ENCODE measurements at regions not wholly inside any gene's neighbourhood (a gene's known extent, or its start where the extent isn't known, plus 50 kb on each side); places are given as distances from the start of the nearest gene placed in this dataset.

DNA sequence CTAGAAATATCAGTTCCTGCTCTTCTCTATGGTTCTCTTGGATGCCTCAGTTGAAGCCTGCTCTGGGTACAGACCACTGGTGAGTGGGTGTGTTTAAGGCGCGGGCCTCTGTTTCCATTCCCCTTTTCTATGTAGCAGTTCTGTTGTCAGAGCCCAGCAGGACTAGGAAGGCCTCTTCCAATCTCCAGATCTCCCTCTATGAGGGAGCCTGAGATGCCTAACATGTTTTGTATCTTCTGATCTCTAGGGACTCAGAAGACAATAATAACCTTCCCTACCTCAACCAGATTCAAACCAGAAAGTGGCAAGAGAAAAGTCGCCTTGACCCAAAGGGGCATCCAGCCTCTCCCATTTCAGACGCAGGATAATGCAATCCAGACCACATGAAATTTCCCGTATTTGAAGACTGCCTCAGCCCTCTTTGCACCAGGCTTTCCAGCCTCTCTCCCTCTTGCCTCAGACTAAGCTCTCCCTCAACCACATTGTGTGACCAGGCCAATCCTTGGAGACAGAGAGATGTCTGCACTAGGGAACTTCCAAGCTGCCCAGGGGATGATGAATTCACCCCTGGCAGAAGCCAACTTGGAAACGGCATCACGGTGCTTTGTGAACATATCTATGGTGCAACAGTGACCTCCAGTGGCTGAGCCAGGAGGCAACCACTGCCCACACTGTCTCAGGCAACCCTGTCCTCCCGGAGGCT lies 150.1 kb upstream of the UBASH3B start:
- H3K4me1 ChIP-seq (ENCODE audit: control insufficient read depth in 3 of 3, insufficient read depth in 3 of 3, low read length in 3 of 3) = peaks cover 5 to 7% (median 6%) of the 10 kb centered on the region in 3 donors
- H3K9me3 ChIP-seq (ENCODE audit: control insufficient read depth in 3 of 3, low read length in 3 of 3) = no peaks in the 10 kb centered on the region
- peak overlapping the region in 1 of 3 donors; percentile 8 for H3K4me3 ChIP-seq (ENCODE audit: low read length in 3 of 3)
- H3K27ac ChIP-seq (ENCODE audit: low read depth, low read length) = peak overlapping the region; percentile 19
- H3K36me3 ChIP-seq (ENCODE audit: control insufficient read depth in 3 of 3, insufficient read depth in 3 of 3, low read length in 3 of 3) = no peaks in the 10 kb centered on the region
- no peak overlapping the region for H3K9ac ChIP-seq (ENCODE audit: low read depth in 1 of 3, low read length in 3 of 3)
- H3K27me3 ChIP-seq (ENCODE audit: control insufficient read depth in 3 of 3, insufficient read depth in 3 of 3, low read length in 3 of 3) = peaks cover 0 to 3% (median 0%) of the 10 kb centered on the region in 3 donors

- H3K27me3 ChIP-seq (ENCODE audit: control insufficient read depth in 3 of 3, insufficient read depth in 3 of 3, low read length in 3 of 3) = no peaks in the 10 kb centered on the region
- H3K4me3 ChIP-seq (ENCODE audit: low read length in 3 of 3) = no peak overlapping the region
- peaks cover 3 to 14% (median 6%) of the 10 kb centered on the region in 3 donors for H3K4me1 ChIP-seq (ENCODE audit: control insufficient read depth in 3 of 3, insufficient read depth in 3 of 3, low read length in 3 of 3)
- no peaks in the 10 kb centered on the region for H3K9me3 ChIP-seq (ENCODE audit: control insufficient read depth in 3 of 3, low read length in 3 of 3)
- no peaks in the 10 kb centered on the region for H3K36me3 ChIP-seq (ENCODE audit: control insufficient read depth in 3 of 3, insufficient read depth in 3 of 3, low read length in 3 of 3)
- H3K9ac ChIP-seq (ENCODE audit: low read depth in 1 of 3, low read length in 3 of 3) = no peak overlapping the region
- peak overlapping the region; percentile 65 for H3K27ac ChIP-seq (ENCODE audit: low read depth, low read length)
These were observed 161.3 kb upstream of the UBASH3B start for GRCh38 chr11:122494221-122494620.

DNA sequence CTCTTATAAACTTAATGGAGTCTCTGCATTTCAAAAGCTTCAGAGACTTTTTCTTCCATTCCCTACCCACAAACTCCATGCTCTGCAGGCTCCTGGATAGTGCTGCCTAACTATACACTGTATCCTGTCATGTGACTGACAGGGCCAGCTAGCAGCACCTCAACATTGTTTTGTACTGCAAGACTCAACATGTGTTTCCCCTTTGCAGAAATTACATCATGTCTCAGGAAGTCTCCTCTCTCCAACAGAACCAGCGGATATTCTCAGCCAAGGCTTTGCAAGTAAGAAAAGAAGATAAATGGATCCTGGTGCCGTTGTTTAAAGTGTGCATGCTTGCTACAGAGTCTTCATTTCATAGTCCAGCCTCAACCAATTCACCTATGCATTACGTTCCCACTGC lies 164.0 kb upstream of the UBASH3B start:
- Histone ChIP-seq H3K9me3 (ENCODE audit: control insufficient read depth in 3 of 3, low read length in 3 of 3) (no peaks in the 10 kb centered on the region), H3K27ac (ENCODE audit: low read depth, low read length) (no peak overlapping the region), H3K36me3 (ENCODE audit: control insufficient read depth in 3 of 3, insufficient read depth in 3 of 3, low read length in 3 of 3) (no peaks in the 10 kb centered on the region), H3K27me3 (ENCODE audit: control insufficient read depth in 3 of 3, insufficient read depth in 3 of 3, low read length in 3 of 3) (no peaks in the 10 kb centered on the region), H3K4me1 (ENCODE audit: control insufficient read depth in 3 of 3, insufficient read depth in 3 of 3, low read length in 3 of 3) (peaks cover 3 to 19% (median 12%) of the 10 kb centered on the region in 3 donors), H3K4me3 (ENCODE audit: low read length in 3 of 3) (peak overlapping the region in 1 of 3 donors; percentile 14), H3K9ac (ENCODE audit: low read depth in 1 of 3, low read length in 3 of 3) (no peak overlapping the region)

DNA sequence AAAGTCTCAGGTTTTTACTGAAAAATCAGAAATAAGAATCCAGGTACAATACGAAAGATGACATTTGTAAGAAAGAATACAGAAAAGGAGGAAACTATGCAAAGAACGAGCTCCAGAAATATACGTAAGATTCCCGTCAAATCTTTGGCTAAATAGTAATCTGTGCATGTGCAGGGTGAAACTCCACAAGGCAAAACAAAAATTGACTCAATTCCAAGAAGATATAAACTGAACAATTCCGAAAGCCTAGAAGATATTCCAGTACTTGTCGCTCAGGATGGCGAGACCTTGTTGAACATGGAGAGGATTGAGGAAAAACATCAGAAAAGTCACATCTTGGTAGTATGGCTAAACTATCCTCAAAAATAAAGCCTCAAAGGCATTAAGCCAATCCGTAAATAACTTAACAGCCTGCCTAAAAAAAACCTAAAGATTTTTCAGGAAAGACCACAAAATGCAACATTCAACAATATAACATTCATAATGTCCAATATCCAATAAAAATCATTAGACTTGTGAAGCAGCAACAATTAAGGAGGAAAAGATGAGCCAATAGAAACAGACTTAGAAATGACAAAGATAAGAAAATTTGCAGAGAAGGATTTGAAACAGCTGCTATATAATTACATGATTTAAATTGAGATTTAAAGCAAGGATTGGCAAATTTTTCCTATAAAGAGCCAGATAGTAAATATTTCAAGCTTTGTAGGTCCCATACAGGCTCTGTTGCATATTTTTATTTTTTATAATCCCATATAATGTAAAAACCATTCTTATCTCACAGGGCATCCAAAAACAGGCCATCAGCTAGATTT lies 166.4 kb upstream of the UBASH3B start:
- no peak overlapping the region for H3K27ac ChIP-seq (ENCODE audit: low read depth, low read length)
- H3K27me3 ChIP-seq (ENCODE audit: control insufficient read depth in 3 of 3, insufficient read depth in 3 of 3, low read length in 3 of 3) = no peaks in the 10 kb centered on the region
- no peak overlapping the region for H3K9ac ChIP-seq (ENCODE audit: low read depth in 1 of 3, low read length in 3 of 3)
- no peaks in the 10 kb centered on the region for H3K36me3 ChIP-seq (ENCODE audit: control insufficient read depth in 3 of 3, insufficient read depth in 3 of 3, low read length in 3 of 3)
- no peaks in the 10 kb centered on the region for H3K9me3 ChIP-seq (ENCODE audit: control insufficient read depth in 3 of 3, low read length in 3 of 3)
- no peak overlapping the region for H3K4me3 ChIP-seq (ENCODE audit: low read length in 3 of 3)
- H3K4me1 ChIP-seq (ENCODE audit: control insufficient read depth in 3 of 3, insufficient read depth in 3 of 3, low read length in 3 of 3) = peaks cover 3 to 19% (median 12%) of the 10 kb centered on the region in 3 donors

DNA sequence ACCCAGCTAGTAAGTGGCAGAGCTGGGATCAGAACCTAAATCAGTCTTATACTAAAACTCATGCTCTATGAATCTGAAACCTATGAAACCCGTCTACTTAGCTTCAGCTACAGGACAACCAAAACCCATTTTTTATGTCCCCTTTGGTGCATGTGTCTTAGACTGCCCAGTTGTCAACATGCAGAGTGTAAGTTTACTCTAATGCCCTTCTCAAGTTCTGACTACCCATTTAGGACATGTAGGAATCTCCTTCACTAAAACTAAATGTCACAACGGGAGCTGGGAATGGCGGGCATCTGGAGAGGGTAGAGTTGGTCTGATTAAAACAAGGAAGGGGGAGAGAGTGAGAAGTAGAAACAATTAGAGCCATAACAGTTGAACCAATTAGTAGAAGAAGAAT lies 167.9 kb upstream of the UBASH3B start:
- Histone ChIP-seq H3K27me3 (ENCODE audit: control insufficient read depth in 3 of 3, insufficient read depth in 3 of 3, low read length in 3 of 3) (no peaks in the 10 kb centered on the region), H3K4me1 (ENCODE audit: control insufficient read depth in 3 of 3, insufficient read depth in 3 of 3, low read length in 3 of 3) (peaks cover 0 to 14% (median 6%) of the 10 kb centered on the region in 3 donors), H3K9me3 (ENCODE audit: control insufficient read depth in 3 of 3, low read length in 3 of 3) (no peaks in the 10 kb centered on the region), H3K9ac (ENCODE audit: low read depth in 1 of 3, low read length in 3 of 3) (no peak overlapping the region), H3K36me3 (ENCODE audit: control insufficient read depth in 3 of 3, insufficient read depth in 3 of 3, low read length in 3 of 3) (no peaks in the 10 kb centered on the region), H3K27ac (ENCODE audit: low read depth, low read length) (no peak overlapping the region), H3K4me3 (ENCODE audit: low read length in 3 of 3) (no peak overlapping the region)

GRCh38 chr11:122486793-122487495 lies 168.6 kb upstream of the UBASH3B start:
- no peaks in the 10 kb centered on the region for H3K36me3 ChIP-seq (ENCODE audit: control insufficient read depth in 3 of 3, insufficient read depth in 3 of 3, low read length in 3 of 3)
- no peak overlapping the region for H3K4me3 ChIP-seq (ENCODE audit: low read length in 3 of 3)
- H3K27ac ChIP-seq (ENCODE audit: low read depth, low read length) = no peak overlapping the region
- no peak overlapping the region for H3K9ac ChIP-seq (ENCODE audit: low read depth in 1 of 3, low read length in 3 of 3)
- H3K27me3 ChIP-seq (ENCODE audit: control insufficient read depth in 3 of 3, insufficient read depth in 3 of 3, low read length in 3 of 3) = no peaks in the 10 kb centered on the region
- H3K4me1 ChIP-seq (ENCODE audit: control insufficient read depth in 3 of 3, insufficient read depth in 3 of 3, low read length in 3 of 3) = peaks cover 0 to 14% (median 6%) of the 10 kb centered on the region in 3 donors
- peaks cover 0 to 3% (median 3%) of the 10 kb centered on the region in 3 donors for H3K9me3 ChIP-seq (ENCODE audit: control insufficient read depth in 3 of 3, low read length in 3 of 3)

- H3K27me3 ChIP-seq (ENCODE audit: control insufficient read depth in 3 of 3, insufficient read depth in 3 of 3, low read length in 3 of 3) = no peaks in the 10 kb centered on the region
- no peaks in the 10 kb centered on the region for H3K36me3 ChIP-seq (ENCODE audit: control insufficient read depth in 3 of 3, insufficient read depth in 3 of 3, low read length in 3 of 3)
- no peak overlapping the region for H3K27ac ChIP-seq (ENCODE audit: low read depth, low read length)
- H3K4me1 ChIP-seq (ENCODE audit: control insufficient read depth in 3 of 3, insufficient read depth in 3 of 3, low read length in 3 of 3) = no peaks in the 10 kb centered on the region
- no peak overlapping the region for H3K9ac ChIP-seq (ENCODE audit: low read depth in 1 of 3, low read length in 3 of 3)
- H3K4me3 ChIP-seq (ENCODE audit: low read length in 3 of 3) = no peak overlapping the region
- H3K9me3 ChIP-seq (ENCODE audit: control insufficient read depth in 3 of 3, low read length in 3 of 3) = peaks cover 0 to 3% (median 3%) of the 10 kb centered on the region in 3 donors
These were observed 176.5 kb upstream of the UBASH3B start for GRCh38 chr11:122478986-122479385.

DNA sequence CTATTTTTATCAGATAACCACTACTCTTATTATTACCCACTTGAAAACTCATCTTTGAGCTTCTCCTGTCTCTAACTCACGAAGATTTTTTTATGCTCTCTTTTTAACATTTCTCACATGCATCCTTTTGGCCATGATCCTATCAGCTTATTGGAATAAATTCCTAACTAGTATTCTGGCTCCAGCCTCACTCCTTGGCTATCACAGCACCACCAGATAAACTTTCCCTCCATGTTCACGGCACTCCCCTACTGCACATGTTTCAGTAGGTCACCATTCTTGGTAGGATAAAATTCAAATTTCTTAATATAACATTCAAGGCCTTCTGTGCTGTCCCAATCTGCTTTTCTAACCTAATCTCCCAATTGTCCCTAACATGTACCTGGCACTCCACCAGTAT lies 186.6 kb upstream of the UBASH3B start:
- Histone ChIP-seq H3K27me3 (ENCODE audit: control insufficient read depth in 3 of 3, insufficient read depth in 3 of 3, low read length in 3 of 3) (no peaks in the 10 kb centered on the region), H3K9ac (ENCODE audit: low read depth in 1 of 3, low read length in 3 of 3) (no peak overlapping the region), H3K4me1 (ENCODE audit: control insufficient read depth in 3 of 3, insufficient read depth in 3 of 3, low read length in 3 of 3) (no peaks in the 10 kb centered on the region), H3K4me3 (ENCODE audit: low read length in 3 of 3) (no peak overlapping the region), H3K27ac (ENCODE audit: low read depth, low read length) (no peak overlapping the region), H3K9me3 (ENCODE audit: control insufficient read depth in 3 of 3, low read length in 3 of 3) (no peaks in the 10 kb centered on the region), H3K36me3 (ENCODE audit: control insufficient read depth in 3 of 3, insufficient read depth in 3 of 3, low read length in 3 of 3) (no peaks in the 10 kb centered on the region)

DNA sequence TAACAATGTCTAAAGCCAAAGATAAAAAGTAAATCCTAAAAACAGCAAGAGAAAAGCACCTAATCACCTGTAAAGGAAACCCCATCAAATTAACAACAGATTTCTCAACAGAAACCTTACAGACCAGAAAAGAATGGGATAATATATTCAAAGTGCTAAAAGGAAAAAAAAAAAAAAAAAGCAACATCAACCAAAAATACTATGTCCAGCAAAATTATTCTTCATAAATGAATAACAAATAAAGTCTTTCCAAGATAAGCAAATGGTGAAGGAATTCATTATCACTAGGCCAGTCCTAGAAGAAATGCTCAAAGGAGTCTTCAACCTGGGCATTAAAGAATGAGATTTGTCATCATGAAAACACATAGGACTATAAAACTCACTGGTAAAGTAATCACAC lies 192.0 kb upstream of the UBASH3B start:
- H3K4me3 ChIP-seq (ENCODE audit: low read length in 3 of 3) = no peak overlapping the region
- no peak overlapping the region for H3K9ac ChIP-seq (ENCODE audit: low read depth in 1 of 3, low read length in 3 of 3)
- H3K9me3 ChIP-seq (ENCODE audit: control insufficient read depth in 3 of 3, low read length in 3 of 3) = peaks cover 0 to 8% (median 5%) of the 10 kb centered on the region in 3 donors
- no peaks in the 10 kb centered on the region for H3K4me1 ChIP-seq (ENCODE audit: control insufficient read depth in 3 of 3, insufficient read depth in 3 of 3, low read length in 3 of 3)
- H3K27ac ChIP-seq (ENCODE audit: low read depth, low read length) = no peak overlapping the region
- no peaks in the 10 kb centered on the region for H3K36me3 ChIP-seq (ENCODE audit: control insufficient read depth in 3 of 3, insufficient read depth in 3 of 3, low read length in 3 of 3)
- no peaks in the 10 kb centered on the region for H3K27me3 ChIP-seq (ENCODE audit: control insufficient read depth in 3 of 3, insufficient read depth in 3 of 3, low read length in 3 of 3)

- Histone ChIP-seq H3K4me3 (ENCODE audit: low read length in 3 of 3) (no peak overlapping the region), H3K27ac (ENCODE audit: low read depth, low read length) (no peak overlapping the region), H3K27me3 (ENCODE audit: control insufficient read depth in 3 of 3, insufficient read depth in 3 of 3, low read length in 3 of 3) (no peaks in the 10 kb centered on the region), H3K9ac (ENCODE audit: low read depth in 1 of 3, low read length in 3 of 3) (no peak overlapping the region), H3K4me1 (ENCODE audit: control insufficient read depth in 3 of 3, insufficient read depth in 3 of 3, low read length in 3 of 3) (no peaks in the 10 kb centered on the region), H3K9me3 (ENCODE audit: control insufficient read depth in 3 of 3, low read length in 3 of 3) (peaks cover 0 to 10% (median 8%) of the 10 kb centered on the region in 3 donors), H3K36me3 (ENCODE audit: control insufficient read depth in 3 of 3, insufficient read depth in 3 of 3, low read length in 3 of 3) (no peaks in the 10 kb centered on the region)
These were observed 196.5 kb upstream of the UBASH3B start for GRCh38 chr11:122459064-122459463.
